AG04449 (cell line): ENCODE measurements at regions not wholly inside any gene's neighbourhood (a gene's known extent, or its start where the extent isn't known, plus 50 kb on each side); places are given as distances from the start of the nearest gene placed in this dataset.
"Not testable (repeated sequence)": the region's sequence is repeated elsewhere in the genome, so short reads cannot be mapped to it uniquely, and the experiment has no call there.

ENCODE experiments used
- CTCF ChIA-PET: fragments of 350-600 bp; formaldehyde crosslinking; extraction: SDS; loops from one replicate; lab custom pipeline; 2021; ENCODE audit warnings: antibody characterized with exemption; lab: Yijun Ruan, JAX
- POLR2A ChIA-PET: fragments of 400-600, 350-600 bp; formaldehyde crosslinking; extraction: SDS; loops from one replicate; lab custom pipeline; 2020; ENCODE audit warnings: antibody characterized with exemption, inconsistent platforms; lab: Yijun Ruan, JAX
- DNase-seq: peaks from one replicate; pipeline ENCODE4 v3.0.0-alpha.2; 2010; ENCODE audit warnings: low read depth, low spot score
- H3K4me3 ChIP-seq: 2 replicates; pipeline ENCODE4 v1.5.1; 2011; ENCODE audit warnings: low read depth, mild to moderate bottlenecking, control low read depth, low read length
- CTCF ChIP-seq: IDR thresholded peaks from one replicate; pipeline ENCODE4 v1.5.1; 2011; ENCODE audit warnings: mild to moderate bottlenecking, moderate library complexity, low read length, control low read depth, inconsistent platforms; ENCODE audit not compliant: insufficient read depth; ENCODE audit errors: missing control alignments

DNA sequence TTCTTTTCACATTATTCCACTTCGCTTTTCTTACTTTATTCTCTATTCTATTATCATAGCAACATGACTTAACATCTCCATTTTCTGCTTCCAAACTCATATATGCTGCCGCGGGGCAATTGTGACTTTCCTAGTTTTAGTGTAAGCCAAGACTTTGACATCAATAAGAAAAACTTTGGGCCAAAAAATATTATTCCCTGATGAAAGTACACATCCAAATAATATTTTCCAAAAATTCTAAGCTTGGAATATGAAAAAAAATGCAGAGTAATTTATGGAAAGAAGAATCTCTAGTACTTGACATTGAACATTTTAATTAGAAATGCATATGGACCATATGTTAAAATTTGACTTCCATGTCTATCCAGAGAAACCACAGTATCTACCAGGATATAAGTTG, 995.1 kb upstream of the INTU start:
- DNase-seq: no peak
- no peak for TF ChIP-seq CTCF
- ChIA-PET POLR2A (no interaction called here), CTCF (interaction anchor here (1.7 kb wide), 1 partner anchor 11 kb away, joined by 4 read pairs; no protein-coding TSS in a partner anchor)
- H3K4me3 ChIP-seq: no peak overlapping the region

DNA sequence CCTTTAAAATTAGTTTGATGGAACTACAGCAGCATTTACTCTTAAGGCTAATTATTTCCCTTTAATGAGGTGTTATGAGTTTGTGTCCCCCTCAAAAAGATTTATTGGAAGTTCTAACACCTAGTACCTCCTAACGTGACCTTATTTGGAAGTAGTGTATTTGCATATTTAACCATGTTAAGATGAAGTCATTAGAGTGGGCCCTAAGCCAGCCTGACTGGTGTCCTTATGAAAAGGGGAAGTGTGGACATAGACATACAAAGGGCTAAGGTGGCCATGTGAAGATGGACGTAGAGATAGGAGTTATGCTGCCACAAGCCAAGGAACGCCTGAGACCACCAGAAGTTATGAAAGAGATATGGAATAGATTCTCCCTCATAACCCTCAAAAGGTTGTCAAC, 985.4 kb upstream of the INTU start:
- H3K4me3 ChIP-seq: no peak overlapping the region
- DNase-seq: no peak
- POLR2A ChIA-PET: no interaction called here
- CTCF ChIA-PET: no interaction called here
- no peak for TF ChIP-seq CTCF

DNA sequence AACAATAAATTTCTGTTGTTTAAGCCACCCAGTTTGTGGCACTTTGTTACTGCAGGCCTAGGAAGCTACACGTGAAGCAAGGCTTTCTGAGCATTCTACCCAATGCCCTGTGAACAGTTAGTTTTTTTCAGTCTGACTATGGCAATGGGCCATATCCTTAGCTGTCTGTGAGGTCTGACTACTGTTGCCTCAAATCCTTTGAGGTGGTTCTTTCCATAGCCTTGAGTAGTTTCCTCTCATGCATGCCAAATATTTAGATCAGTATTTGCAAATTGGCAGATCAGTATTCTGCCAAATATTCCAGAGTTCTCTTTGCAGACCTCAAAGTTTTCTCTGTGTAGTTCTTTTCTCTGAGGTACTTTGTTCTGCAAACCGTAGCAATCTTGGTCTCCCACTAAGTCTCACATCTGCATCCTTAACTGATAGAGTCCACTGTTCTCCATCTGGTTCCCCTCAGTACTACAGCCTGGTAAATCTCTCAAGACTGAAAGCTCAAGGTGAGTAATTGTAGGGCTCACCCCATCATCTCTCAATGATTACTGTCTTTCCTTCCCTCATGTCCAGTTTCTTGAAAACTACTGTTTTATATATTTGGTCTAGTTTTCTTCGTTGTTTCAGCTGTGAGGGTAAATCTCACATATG, 984.9 kb upstream of the INTU start:
- CTCF ChIA-PET: interaction anchor here (0.7 to 1.6 kb wide), 2 partner anchors 17 to 24 kb away, joined by 3 to 4 read pairs; no protein-coding TSS in a partner anchor
- no peak for TF ChIP-seq CTCF
- H3K4me3 ChIP-seq: no peak overlapping the region
- POLR2A ChIA-PET: no interaction called here
- peak; percentile 55 for DNase-seq

GRCh38 chr4:126658411-126658810, 974.3 kb upstream of the INTU start:
- TF ChIP-seq CTCF: no peak
- CTCF ChIA-PET: no interaction called here
- no peak overlapping the region for H3K4me3 ChIP-seq
- DNase-seq: no peak
- POLR2A ChIA-PET: no interaction called here

GRCh38 chr4:126661194-126661593, 971.6 kb upstream of the INTU start:
- no peak for TF ChIP-seq CTCF
- DNase-seq: no peak
- no peak overlapping the region for H3K4me3 ChIP-seq
- ChIA-PET CTCF (no interaction called here), POLR2A (no interaction called here)

GRCh38 chr4:126664839-126665238, 967.9 kb upstream of the INTU start:
- DNase-seq: no peak
- POLR2A ChIA-PET: no interaction called here
- CTCF ChIA-PET: interaction anchor here (1.1 kb wide), 1 partner anchor 17 kb away, joined by 3 read pairs; no protein-coding TSS in a partner anchor
- no peak overlapping the region for H3K4me3 ChIP-seq
- no peak for TF ChIP-seq CTCF

GRCh38 chr4:126670038-126670437, 962.7 kb upstream of the INTU start:
- H3K4me3 ChIP-seq, POLR2A ChIA-PET, DNase-seq: not testable (repeated sequence)
- CTCF ChIA-PET: interaction anchor here (1.2 kb wide), 1 partner anchor 18 kb away, joined by 3 read pairs; no protein-coding TSS in a partner anchor
